OCI-LY3 (cell line): ENCODE measurements at regions not wholly inside any gene's neighbourhood (a gene's known extent, or its start where the extent isn't known, plus 50 kb on each side); places are given as distances from the start of the nearest gene placed in this dataset.

Experiments
- CTCF ChIP-seq: fragments of 200-600, 300-600 bp; sonication (generic); IDR thresholded peaks from 2 replicates; pipeline ENCODE4 v1.5.1; 2014; ENCODE audit warnings: antibody characterized with exemption, low read length, low read depth
- EZH2phosphoT487 ChIP-seq: fragments of 200-600 bp; shearing (Covaris generic); IDR thresholded peaks from 2 replicates; pipeline ENCODE4 v1.6.1; 2018; ENCODE audit warnings: antibody characterized with exemption, mixed run types, low read depth

GRCh38 chr4:30973993-30974392 is 253.8 kb downstream of the PCDH7 start:
- no peak for TF ChIP-seq CTCF
- TF ChIP-seq EZH2phosphoT487, result no peak
